BJ (cell line): ENCODE measurements at regions not wholly inside any gene's neighbourhood (a gene's known extent, or its start where the extent isn't known, plus 50 kb on each side); places are given as distances from the start of the nearest gene placed in this dataset.

Experiments used
- CTCF ChIA-PET: fragments of 350-600 bp; formaldehyde crosslinking; extraction: SDS; loops from one replicate; lab custom pipeline; 2021; ENCODE audit warnings: antibody characterized with exemption, inconsistent platforms; lab: Yijun Ruan, JAX
- POLR2A ChIA-PET: fragments of 300-600 bp; sonication (Branson Sonifier 250); formaldehyde crosslinking; extraction: SDS; loops from one replicate; lab custom pipeline; 2021; ENCODE audit warnings: antibody characterized with exemption; lab: Charles Lee
- DNase-seq: peaks from one replicate; pipeline ENCODE4 v3.0.0-alpha.2; 2011; ENCODE audit warnings: low read depth
- H3K27me3 ChIP-seq: 2 replicates; pipeline ENCODE4 v1.6.0; 2011; ENCODE audit warnings: low read length; ENCODE audit not compliant: control insufficient read depth, insufficient read depth
- H3K36me3 ChIP-seq: 2 replicates; pipeline ENCODE4 v1.5.1; 2011; ENCODE audit warnings: low read length; ENCODE audit not compliant: control insufficient read depth, insufficient read depth
- H3K4me3 ChIP-seq: 2 replicates; pipeline ENCODE4 v1.5.1; 2011; ENCODE audit warnings: low read depth, mild to moderate bottlenecking, control low read depth, low read length
- TF ChIP-seq, protein P1 (sequence below): IDR thresholded peaks from 2 replicates; pipeline ENCODE4 v1.5.1; 2011; ENCODE audit warnings: low read depth, mild to moderate bottlenecking, control low read depth, inconsistent platforms, low read length, moderate library complexity; ENCODE audit not compliant: insufficient read depth

- DNase-seq, result no peak
- no peaks in the 10 kb centered on the region; the same call in 1 of the 2 replicates for H3K27me3 ChIP-seq
- ChIA-PET CTCF (interaction anchor here (1.3 to 4.2 kb wide), 5 partner anchors 10 to 352 kb away, joined by 3 to 33 read pairs (median 16); partner anchors contain the start of gene NSG2), POLR2A (no interaction called here)
- no peaks in the 10 kb centered on the region for H3K36me3 ChIP-seq
- TF ChIP-seq, protein P1, sequence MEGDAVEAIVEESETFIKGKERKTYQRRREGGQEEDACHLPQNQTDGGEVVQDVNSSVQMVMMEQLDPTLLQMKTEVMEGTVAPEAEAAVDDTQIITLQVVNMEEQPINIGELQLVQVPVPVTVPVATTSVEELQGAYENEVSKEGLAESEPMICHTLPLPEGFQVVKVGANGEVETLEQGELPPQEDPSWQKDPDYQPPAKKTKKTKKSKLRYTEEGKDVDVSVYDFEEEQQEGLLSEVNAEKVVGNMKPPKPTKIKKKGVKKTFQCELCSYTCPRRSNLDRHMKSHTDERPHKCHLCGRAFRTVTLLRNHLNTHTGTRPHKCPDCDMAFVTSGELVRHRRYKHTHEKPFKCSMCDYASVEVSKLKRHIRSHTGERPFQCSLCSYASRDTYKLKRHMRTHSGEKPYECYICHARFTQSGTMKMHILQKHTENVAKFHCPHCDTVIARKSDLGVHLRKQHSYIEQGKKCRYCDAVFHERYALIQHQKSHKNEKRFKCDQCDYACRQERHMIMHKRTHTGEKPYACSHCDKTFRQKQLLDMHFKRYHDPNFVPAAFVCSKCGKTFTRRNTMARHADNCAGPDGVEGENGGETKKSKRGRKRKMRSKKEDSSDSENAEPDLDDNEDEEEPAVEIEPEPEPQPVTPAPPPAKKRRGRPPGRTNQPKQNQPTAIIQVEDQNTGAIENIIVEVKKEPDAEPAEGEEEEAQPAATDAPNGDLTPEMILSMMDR, result no peak
- no peak overlapping the region for H3K4me3 ChIP-seq
Observed at GRCh38 chr5:174315471-174315870, 270.0 kb downstream of the NSG2 start.

GRCh38 chr5:174315871-174316270 is 270.4 kb downstream of the NSG2 start:
- Histone ChIP-seq H3K36me3 (no peaks in the 10 kb centered on the region), H3K4me3 (no peak overlapping the region), H3K27me3 (no peaks in the 10 kb centered on the region; the same call in 1 of the 2 replicates)
- POLR2A ChIA-PET, result no interaction called here
- CTCF ChIA-PET, result interaction anchor here (1.3 to 4.2 kb wide), 7 partner anchors 10 to 353 kb away, joined by 3 to 36 read pairs (median 16); partner anchors contain the start of gene NSG2
- DNase-seq, result no peak
- TF ChIP-seq, protein P1, result no peak

DNA sequence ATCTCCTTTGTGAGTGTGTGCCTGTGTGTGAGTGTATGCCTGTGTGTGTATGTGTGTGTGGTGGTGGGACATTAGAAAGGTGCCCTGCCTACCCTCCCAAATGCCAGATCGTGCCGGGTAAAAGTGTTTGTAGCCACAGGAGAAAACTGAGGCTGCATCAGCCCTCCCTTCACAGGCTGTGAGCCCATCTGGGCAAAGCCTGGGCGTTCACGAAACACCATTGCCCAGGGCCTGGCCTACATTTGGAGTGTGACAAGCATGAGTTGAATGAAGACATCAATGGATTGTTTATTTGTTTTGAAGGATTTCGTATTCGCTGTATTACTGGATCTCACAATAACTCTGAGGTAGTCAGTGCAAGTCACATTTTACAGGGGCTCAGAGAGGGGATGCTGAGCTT is 270.8 kb downstream of the NSG2 start:
- ChIA-PET CTCF (interaction anchor here (1.0 to 4.2 kb wide), 10 partner anchors 7 to 1609 kb away, joined by 3 to 36 read pairs (median 5); partner anchors contain the start of gene NSG2), POLR2A (no interaction called here)

DNA sequence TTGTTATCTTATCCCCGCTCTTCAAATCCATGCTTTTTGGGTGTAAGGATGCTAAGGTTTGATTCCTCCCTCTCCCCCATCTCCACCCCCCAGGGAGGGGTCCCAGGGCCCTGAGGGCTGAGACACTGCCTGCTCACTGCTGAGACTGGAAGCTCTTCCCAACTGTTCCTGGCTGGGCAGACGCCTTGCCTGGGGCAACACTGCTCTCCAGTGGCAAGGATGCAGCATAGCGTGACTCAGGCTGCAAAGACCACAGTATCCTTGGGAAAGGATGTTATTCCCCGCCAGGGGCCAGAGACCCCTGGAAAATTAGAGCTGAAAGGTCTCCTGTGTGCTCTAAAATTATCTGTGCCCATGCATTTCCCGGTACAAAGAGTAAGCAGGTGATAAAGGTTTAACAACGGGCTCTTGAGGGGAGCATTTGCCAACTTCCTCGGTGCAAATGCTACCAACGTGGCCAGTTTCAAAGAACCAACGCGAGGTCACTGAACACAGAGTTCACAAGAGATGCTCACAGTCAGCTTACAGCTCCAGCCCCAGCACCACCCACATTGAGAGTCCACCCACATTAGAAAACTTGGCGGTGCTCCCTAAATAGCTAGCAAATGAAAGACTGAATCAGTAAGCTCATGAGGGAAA is 271.9 kb downstream of the NSG2 start:
- TF ChIP-seq, protein P1, result peak; percentile 92
- Histone ChIP-seq H3K27me3 (peaks cover 2% of the 10 kb centered on the region), H3K4me3 (no peak overlapping the region), H3K36me3 (no peaks in the 10 kb centered on the region)
- DNase-seq, result no peak
- CTCF ChIA-PET, result interaction anchor here (0.6 to 4.2 kb wide), 26 partner anchors 8 to 1610 kb away, joined by 3 to 36 read pairs (median 4); partner anchors contain the start of gene NSG2
- POLR2A ChIA-PET, result no interaction called here

More for the DNA sequence above, 270.8 kb downstream of the NSG2 start:
- Histone ChIP-seq H3K36me3 (no peaks in the 10 kb centered on the region), H3K27me3 (no peaks in the 10 kb centered on the region; the same call in 1 of the 2 replicates), H3K4me3 (no peak overlapping the region)
- DNase-seq, result no peak
- TF ChIP-seq, protein P1, result no peak

- no peak for DNase-seq
- Histone ChIP-seq H3K4me3 (no peak overlapping the region), H3K36me3 (no peaks in the 10 kb centered on the region), H3K27me3 (peaks cover 2% of the 10 kb centered on the region)
- TF ChIP-seq, protein P1, result no peak
- ChIA-PET CTCF (interaction anchor here (1.4 to 3.7 kb wide), 4 partner anchors 10 to 690 kb away, joined by 3 to 36 read pairs (median 10); partner anchors contain the start of gene NSG2), POLR2A (no interaction called here)
Observed at GRCh38 chr5:174318578-174318977, 273.1 kb downstream of the NSG2 start.
